ENCODE measurements at regions not wholly inside any gene's neighbourhood (a gene's known extent, or its start where the extent isn't known, plus 50 kb on each side); places are given as distances from the start of the nearest gene placed in this dataset.
"Not testable (repeated sequence)": the region's sequence is repeated elsewhere in the genome, so short reads cannot be mapped to it uniquely, and the experiment has no call there.

GRCh38 chr5:164137095-164137494 is 631.7 kb downstream of the MAT2B start:
- DNase-seq (ENCODE audit: extremely low read depth, low read depth) = no peak
- no peak for TF ChIP-seq CTCF (IDR thresholded peaks at IDR 0.05; ENCODE audit: low read depth, low read length, missing control alignments)
- no peak overlapping the region for H3K4me3 ChIP-seq (replicated peaks; ENCODE audit: low read depth, low read length)

GRCh38 chr5:164139423-164139822 is 634.0 kb downstream of the MAT2B start:
- DNase-seq (ENCODE audit: extremely low read depth, low read depth) = no peak
- no peak for TF ChIP-seq CTCF (IDR thresholded peaks at IDR 0.05; ENCODE audit: low read depth, low read length, missing control alignments)

GRCh38 chr5:164145458-164145857 is 640.0 kb downstream of the MAT2B start:
- no peak for TF ChIP-seq CTCF (IDR thresholded peaks at IDR 0.05; ENCODE audit: low read depth, low read length, missing control alignments)

More at GRCh38 chr5:164139423-164139822, 634.0 kb downstream of the MAT2B start:
- H3K4me3 ChIP-seq (replicated peaks; ENCODE audit: low read depth, low read length) = no peak overlapping the region

GRCh38 chr5:164146223-164146622 is 640.8 kb downstream of the MAT2B start:
- no peak for TF ChIP-seq CTCF (IDR thresholded peaks at IDR 0.05; ENCODE audit: low read depth, low read length, missing control alignments)
- no peak overlapping the region for H3K4me3 ChIP-seq (replicated peaks; ENCODE audit: low read depth, low read length)
- no peak for DNase-seq (ENCODE audit: extremely low read depth, low read depth)

More at GRCh38 chr5:164145458-164145857, 640.0 kb downstream of the MAT2B start:
- no peak for DNase-seq (ENCODE audit: extremely low read depth, low read depth)
- H3K4me3 ChIP-seq (replicated peaks; ENCODE audit: low read depth, low read length) = no peak overlapping the region

- no peak overlapping the region for H3K4me3 ChIP-seq (replicated peaks; ENCODE audit: low read depth, low read length)
- TF ChIP-seq CTCF (IDR thresholded peaks at IDR 0.05; ENCODE audit: low read depth, low read length, missing control alignments) = no peak
- DNase-seq (ENCODE audit: extremely low read depth, low read depth) = no peak
Observed at GRCh38 chr5:164148292-164148691, 642.9 kb downstream of the MAT2B start.

- DNase-seq (ENCODE audit: extremely low read depth, low read depth); H3K4me3 ChIP-seq (replicated peaks; ENCODE audit: low read depth, low read length): not testable (repeated sequence)
Observed at GRCh38 chr5:164152539-164152938, 647.1 kb downstream of the MAT2B start.

GRCh38 chr5:164153469-164154172 is 648.2 kb downstream of the MAT2B start:
- no peak overlapping the region for H3K4me3 ChIP-seq (replicated peaks; ENCODE audit: low read depth, low read length)
- no peak for DNase-seq (ENCODE audit: extremely low read depth, low read depth)
- no peak for TF ChIP-seq CTCF (IDR thresholded peaks at IDR 0.05; ENCODE audit: low read depth, low read length, missing control alignments)
